Uterus (tissue), 3 donors: ENCODE measurements at regions not wholly inside any gene's neighbourhood (a gene's known extent, or its start where the extent isn't known, plus 50 kb on each side); places are given as distances from the start of the nearest gene placed in this dataset.

Experiments
- DNase-seq, 2 donors: peaks; one replicate each; pipeline ENCODE4 v3.0.0-alpha.2; 2019 to 2020
- H3K27ac ChIP-seq, 2 donors: fragments of 200-600 bp; sonication (generic); 1 replicate in 1 of 2; 2 replicates in 1 of 2; pipeline ENCODE4 v1.5.1; 2016 to 2018
- H3K27me3 ChIP-seq, 2 donors: fragments of 200-600 bp; sonication (generic); one replicate each; pipeline ENCODE4 v1.5.1; 2018 to 2019; ENCODE audit warnings: control low read depth in 1 of 2
- H3K36me3 ChIP-seq, 2 donors: fragments of 200-600 bp; sonication (generic); one replicate each; pipeline ENCODE4 v1.5.1; 2019; ENCODE audit warnings: control low read depth in 1 of 2
- H3K4me1 ChIP-seq, 2 donors: fragments of 200-600 bp; sonication (generic); one replicate each; pipeline ENCODE4 v1.5.1; 2018 to 2019; ENCODE audit warnings: control low read depth in 1 of 2
- H3K4me3 ChIP-seq, 2 donors: fragments of 200-600 bp; sonication (generic); 1 replicate in 1 of 2; 2 replicates in 1 of 2; pipeline ENCODE4 v1.5.1; 2018 to 2019; ENCODE audit warnings: mild to moderate bottlenecking in 1 of 2
- H3K9me3 ChIP-seq, 2 donors: fragments of 200-600 bp; sonication (generic); one replicate each; pipeline ENCODE4 v1.5.1; 2019; ENCODE audit warnings: control low read depth in 1 of 2
- POLR2A ChIP-seq, 2 donors: fragments of 450-650 bp; IDR thresholded peaks; one replicate each; pipeline ENCODE4 v1.6.1; 2016; ENCODE audit warnings: antibody characterized with exemption in 2 of 2, mild to moderate bottlenecking in 1 of 2, moderate library complexity in 1 of 2
- intact Hi-C: fragments of 100-400 bp; cut with DNase I; formaldehyde crosslinking; loops from one replicate; pipeline ENCODE4 v1.15.1; 2023; ENCODE audit warnings: low total_unique reads
- TF ChIP-seq, protein P1 (sequence below), 4 experiments: fragments of 200-600 bp in 2 of 4; fragments of 450-650 bp in 2 of 4; sonication (generic) in 2 of 4; IDR thresholded peaks; one replicate each; pipeline ENCODE4 v1.5.1; 2016 to 2019; ENCODE audit warnings: antibody characterized with exemption in 4 of 4, mild to moderate bottlenecking in 2 of 4, moderate library complexity in 1 of 4
- donor health status: DM: yes; HTN: yes; CAD: no.

DNA sequence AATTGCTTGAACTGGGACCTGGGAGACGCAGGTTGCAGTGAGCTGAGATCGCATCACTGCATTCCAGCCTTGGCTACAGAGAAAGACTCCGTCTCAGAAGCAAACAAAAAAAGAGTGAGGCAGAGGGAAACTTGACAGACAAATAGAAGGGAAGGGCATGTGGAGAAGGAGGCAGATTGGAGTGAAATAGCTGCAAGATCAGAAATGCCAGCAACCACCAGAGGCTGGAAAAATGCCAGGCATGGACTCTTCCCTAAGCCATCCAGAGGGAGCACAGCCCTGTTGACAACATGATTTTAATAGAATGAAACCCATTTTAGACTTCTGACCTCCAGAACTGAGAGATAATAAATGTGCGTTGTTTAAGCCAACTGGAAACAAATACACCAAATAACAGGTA, 447.2 kb upstream of the SPHKAP start:
- DNase-seq = no peak
- Histone ChIP-seq H3K4me3 (no peak overlapping the region), H3K27ac (no peak overlapping the region), H3K36me3 (no peaks in the 10 kb centered on the region), H3K4me1 (no peaks in the 10 kb centered on the region), H3K9me3 (no peaks in the 10 kb centered on the region), H3K27me3 (no peaks in the 10 kb centered on the region)
- intact Hi-C loops = no loop called here
- no peak for TF ChIP-seq POLR2A (IDR thresholded peaks at IDR 0.05)
- TF ChIP-seq, protein P1, sequence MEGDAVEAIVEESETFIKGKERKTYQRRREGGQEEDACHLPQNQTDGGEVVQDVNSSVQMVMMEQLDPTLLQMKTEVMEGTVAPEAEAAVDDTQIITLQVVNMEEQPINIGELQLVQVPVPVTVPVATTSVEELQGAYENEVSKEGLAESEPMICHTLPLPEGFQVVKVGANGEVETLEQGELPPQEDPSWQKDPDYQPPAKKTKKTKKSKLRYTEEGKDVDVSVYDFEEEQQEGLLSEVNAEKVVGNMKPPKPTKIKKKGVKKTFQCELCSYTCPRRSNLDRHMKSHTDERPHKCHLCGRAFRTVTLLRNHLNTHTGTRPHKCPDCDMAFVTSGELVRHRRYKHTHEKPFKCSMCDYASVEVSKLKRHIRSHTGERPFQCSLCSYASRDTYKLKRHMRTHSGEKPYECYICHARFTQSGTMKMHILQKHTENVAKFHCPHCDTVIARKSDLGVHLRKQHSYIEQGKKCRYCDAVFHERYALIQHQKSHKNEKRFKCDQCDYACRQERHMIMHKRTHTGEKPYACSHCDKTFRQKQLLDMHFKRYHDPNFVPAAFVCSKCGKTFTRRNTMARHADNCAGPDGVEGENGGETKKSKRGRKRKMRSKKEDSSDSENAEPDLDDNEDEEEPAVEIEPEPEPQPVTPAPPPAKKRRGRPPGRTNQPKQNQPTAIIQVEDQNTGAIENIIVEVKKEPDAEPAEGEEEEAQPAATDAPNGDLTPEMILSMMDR (IDR thresholded peaks at IDR 0.05) = no peak

DNA sequence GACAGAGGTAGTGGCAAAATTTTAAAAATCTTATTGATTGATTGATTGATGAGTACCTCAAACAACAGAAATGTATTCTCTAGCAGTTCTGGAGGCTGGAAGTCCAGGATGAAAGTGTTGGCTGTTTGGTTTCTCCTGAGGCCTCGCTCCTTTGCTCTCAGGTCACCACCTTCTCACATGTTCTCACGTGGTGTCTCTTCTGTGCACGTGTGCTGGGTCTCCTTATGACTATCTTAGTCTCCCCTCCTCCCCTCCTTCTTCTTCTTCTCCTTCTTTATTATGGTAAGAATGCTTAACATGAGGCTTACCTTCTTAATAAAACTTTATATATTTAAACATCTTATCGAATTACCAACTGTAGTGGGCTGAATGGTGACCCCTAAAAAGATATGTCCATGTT, 446.0 kb upstream of the SPHKAP start:
- no peak overlapping the region for H3K27ac ChIP-seq
- H3K27me3 ChIP-seq = no peaks in the 10 kb centered on the region
- TF ChIP-seq POLR2A (IDR thresholded peaks at IDR 0.05) = no peak
- TF ChIP-seq, protein P1 (IDR thresholded peaks at IDR 0.05) = no peak
- H3K36me3 ChIP-seq = no peaks in the 10 kb centered on the region
- intact Hi-C loops = no loop called here
- no peaks in the 10 kb centered on the region for H3K9me3 ChIP-seq
- no peak for DNase-seq
- H3K4me1 ChIP-seq = no peaks in the 10 kb centered on the region
- H3K4me3 ChIP-seq = no peak overlapping the region

DNA sequence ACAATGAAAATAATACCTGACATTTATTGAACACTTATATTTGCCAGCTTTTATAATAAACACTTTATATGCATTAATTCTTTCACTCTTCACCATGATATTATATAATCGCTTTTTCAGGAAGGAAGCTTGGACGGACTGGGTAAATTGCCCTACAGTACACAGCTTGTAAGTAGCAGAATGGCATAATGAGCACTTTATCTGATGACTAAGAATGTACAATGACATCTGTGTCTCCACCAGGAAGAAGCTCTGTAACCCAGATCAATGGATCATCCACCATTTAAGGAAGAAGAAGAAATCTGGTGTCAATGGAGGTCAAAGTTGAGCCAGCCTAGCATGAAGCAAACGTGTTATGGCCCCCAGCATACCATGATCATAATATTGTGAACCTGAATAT, 444.0 kb upstream of the SPHKAP start:
- H3K4me3 ChIP-seq = no peak overlapping the region
- H3K27me3 ChIP-seq = no peaks in the 10 kb centered on the region
- DNase-seq = no peak
- H3K36me3 ChIP-seq = no peaks in the 10 kb centered on the region
- no peak for TF ChIP-seq POLR2A (IDR thresholded peaks at IDR 0.05)
- TF ChIP-seq, protein P1 (IDR thresholded peaks at IDR 0.05) = no peak
- H3K9me3 ChIP-seq = no peaks in the 10 kb centered on the region
- H3K27ac ChIP-seq = no peak overlapping the region
- intact Hi-C loops = no loop called here
- no peaks in the 10 kb centered on the region for H3K4me1 ChIP-seq

DNA sequence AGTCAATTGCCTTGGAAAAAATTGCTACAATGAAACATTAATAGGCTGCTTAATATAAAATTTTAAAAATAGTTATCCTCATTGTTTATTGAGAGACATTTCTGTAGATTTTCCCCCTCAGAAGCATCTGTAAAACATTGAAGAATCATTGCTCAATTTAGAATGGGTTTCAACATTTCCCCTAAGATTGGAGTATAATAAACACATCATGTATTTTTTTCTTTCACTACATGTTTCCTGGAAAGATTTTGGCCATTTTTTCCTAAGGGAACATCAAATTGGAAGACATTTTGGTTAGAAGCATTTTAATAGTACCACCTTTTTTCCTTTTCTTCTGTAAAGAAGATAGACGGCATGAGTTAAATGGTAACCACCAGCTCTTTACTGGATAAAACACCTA, 443.2 kb upstream of the SPHKAP start:
- no peak overlapping the region for H3K27ac ChIP-seq
- TF ChIP-seq, protein P1 (IDR thresholded peaks at IDR 0.05) = no peak
- no peak for TF ChIP-seq POLR2A (IDR thresholded peaks at IDR 0.05)
- no peaks in the 10 kb centered on the region for H3K36me3 ChIP-seq
- no peaks in the 10 kb centered on the region for H3K9me3 ChIP-seq
- DNase-seq = no peak
- no peaks in the 10 kb centered on the region for H3K4me1 ChIP-seq
- H3K27me3 ChIP-seq = no peaks in the 10 kb centered on the region
- no peak overlapping the region for H3K4me3 ChIP-seq
- intact Hi-C loops = no loop called here

DNA sequence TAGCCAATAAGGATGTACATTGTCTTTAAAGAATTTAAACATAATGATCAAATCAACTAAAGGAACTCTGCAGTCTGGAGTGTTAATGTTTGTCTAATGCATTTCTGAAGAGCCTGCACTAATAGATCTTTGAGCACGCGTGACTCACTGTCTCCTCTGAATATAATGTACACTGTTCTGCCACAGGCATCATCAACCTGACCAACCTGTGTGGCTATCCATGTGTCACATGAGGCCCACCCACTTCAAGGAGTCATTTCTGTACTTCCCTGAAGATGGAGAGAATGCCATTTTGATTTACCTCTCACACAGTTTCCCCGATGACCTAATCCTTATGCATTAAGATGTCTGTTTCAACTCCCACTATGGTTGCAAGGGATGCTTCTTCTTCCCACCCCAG, 434.0 kb upstream of the SPHKAP start:
- Histone ChIP-seq H3K27ac (no peak overlapping the region), H3K4me3 (no peak overlapping the region), H3K27me3 (no peaks in the 10 kb centered on the region), H3K9me3 (no peaks in the 10 kb centered on the region), H3K36me3 (no peaks in the 10 kb centered on the region), H3K4me1 (no peaks in the 10 kb centered on the region)
- TF ChIP-seq, protein P1 (IDR thresholded peaks at IDR 0.05) = no peak
- no peak for TF ChIP-seq POLR2A (IDR thresholded peaks at IDR 0.05)
- DNase-seq = no peak
- intact Hi-C loops = no loop called here
